ENCODE measurements at regions not wholly inside any gene's neighbourhood (a gene's known extent, or its start where the extent isn't known, plus 50 kb on each side); places are given as distances from the start of the nearest gene placed in this dataset.

DNA sequence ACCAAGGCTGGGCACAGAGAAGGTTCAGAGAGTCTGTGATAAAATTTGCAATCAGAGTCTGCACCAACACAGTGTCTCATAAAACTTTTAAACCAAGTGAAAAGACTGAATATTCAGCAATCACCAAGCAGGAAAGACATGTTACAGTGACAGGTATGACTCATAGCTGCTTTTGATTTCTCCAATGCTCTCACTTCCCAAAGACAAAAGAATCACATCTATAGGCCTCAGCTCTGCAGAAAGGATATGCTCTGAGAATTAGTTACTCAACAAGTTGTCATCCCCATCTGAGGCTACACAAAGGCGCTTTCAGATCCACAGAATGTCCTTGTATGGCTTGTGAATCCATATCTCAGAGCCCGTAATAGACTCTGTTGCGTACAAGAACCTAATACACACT lies 92.5 kb downstream of the KCNF1 start:
- TF ChIP-seq, protein P1, sequence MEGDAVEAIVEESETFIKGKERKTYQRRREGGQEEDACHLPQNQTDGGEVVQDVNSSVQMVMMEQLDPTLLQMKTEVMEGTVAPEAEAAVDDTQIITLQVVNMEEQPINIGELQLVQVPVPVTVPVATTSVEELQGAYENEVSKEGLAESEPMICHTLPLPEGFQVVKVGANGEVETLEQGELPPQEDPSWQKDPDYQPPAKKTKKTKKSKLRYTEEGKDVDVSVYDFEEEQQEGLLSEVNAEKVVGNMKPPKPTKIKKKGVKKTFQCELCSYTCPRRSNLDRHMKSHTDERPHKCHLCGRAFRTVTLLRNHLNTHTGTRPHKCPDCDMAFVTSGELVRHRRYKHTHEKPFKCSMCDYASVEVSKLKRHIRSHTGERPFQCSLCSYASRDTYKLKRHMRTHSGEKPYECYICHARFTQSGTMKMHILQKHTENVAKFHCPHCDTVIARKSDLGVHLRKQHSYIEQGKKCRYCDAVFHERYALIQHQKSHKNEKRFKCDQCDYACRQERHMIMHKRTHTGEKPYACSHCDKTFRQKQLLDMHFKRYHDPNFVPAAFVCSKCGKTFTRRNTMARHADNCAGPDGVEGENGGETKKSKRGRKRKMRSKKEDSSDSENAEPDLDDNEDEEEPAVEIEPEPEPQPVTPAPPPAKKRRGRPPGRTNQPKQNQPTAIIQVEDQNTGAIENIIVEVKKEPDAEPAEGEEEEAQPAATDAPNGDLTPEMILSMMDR (IDR thresholded peaks at IDR 0.05; ENCODE audit: insufficient read depth, low read length, poor library complexity, severe bottlenecking), result no peak
- Histone ChIP-seq H3K27me3 (replicated peaks; ENCODE audit: control insufficient read depth, insufficient read depth, low read length) (no peaks in the 10 kb centered on the region; the same call in none of the 2 replicates), H3K4me3 (replicated peaks; ENCODE audit: low read depth, low read length) (no peak overlapping the region), H3K36me3 (ENCODE audit: control insufficient read depth, insufficient read depth, low read length) (no peaks in the 10 kb centered on the region)
- no peak for DNase-seq (ENCODE audit: extremely low read depth, insufficient read length)

DNA sequence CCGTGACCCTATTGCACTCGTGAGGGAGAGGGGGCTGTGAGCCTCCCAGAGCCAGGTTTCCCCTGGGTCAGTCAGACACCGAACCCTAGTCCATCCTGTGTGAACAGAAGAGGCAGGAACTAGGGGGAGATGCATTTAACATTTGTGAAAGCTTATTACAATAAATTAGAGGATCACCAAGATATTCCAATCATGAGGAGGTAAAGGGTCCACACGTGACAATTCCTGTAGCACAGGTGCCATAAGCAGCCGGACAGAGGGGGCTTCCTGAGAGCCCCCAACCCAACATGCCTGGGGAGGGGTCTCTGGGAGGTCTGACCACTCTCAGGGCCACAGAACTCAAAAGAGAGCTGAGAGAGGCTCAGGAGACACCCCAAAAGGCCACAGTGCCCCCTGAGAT lies 93.3 kb downstream of the KCNF1 start:
- TF ChIP-seq, protein P1 (IDR thresholded peaks at IDR 0.05; ENCODE audit: insufficient read depth, low read length, poor library complexity, severe bottlenecking), result no peak
- no peak for DNase-seq (ENCODE audit: extremely low read depth, insufficient read length)
- Histone ChIP-seq H3K36me3 (ENCODE audit: control insufficient read depth, insufficient read depth, low read length) (no peaks in the 10 kb centered on the region), H3K27me3 (replicated peaks; ENCODE audit: control insufficient read depth, insufficient read depth, low read length) (no peaks in the 10 kb centered on the region; the same call in none of the 2 replicates), H3K4me3 (replicated peaks; ENCODE audit: low read depth, low read length) (no peak overlapping the region)

DNA sequence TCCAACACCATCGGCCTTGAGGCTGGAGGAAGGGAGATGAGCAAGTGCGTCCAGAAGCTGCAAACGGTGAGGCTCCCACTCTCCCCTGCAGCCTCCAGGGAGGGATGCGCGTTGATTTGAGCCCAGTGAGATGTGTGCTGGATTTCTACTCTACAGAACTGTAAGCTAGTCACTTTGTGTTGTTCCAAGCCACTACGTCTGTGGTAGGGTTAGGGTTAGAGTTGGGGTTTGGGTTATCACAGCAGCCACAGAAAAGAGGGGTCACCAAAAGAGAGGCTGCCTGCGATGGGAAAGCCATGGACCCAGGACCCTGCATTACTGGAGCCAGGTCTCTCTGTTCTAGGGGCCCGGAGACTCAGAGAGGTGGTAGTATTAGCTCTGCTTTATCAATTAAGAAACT lies 94.5 kb downstream of the KCNF1 start:
- no peak overlapping the region for H3K4me3 ChIP-seq (replicated peaks; ENCODE audit: low read depth, low read length)
- TF ChIP-seq, protein P1 (IDR thresholded peaks at IDR 0.05; ENCODE audit: insufficient read depth, low read length, poor library complexity, severe bottlenecking), result no peak
- no peak for DNase-seq (ENCODE audit: extremely low read depth, insufficient read length)
- no peaks in the 10 kb centered on the region; the same call in none of the 2 replicates for H3K27me3 ChIP-seq (replicated peaks; ENCODE audit: control insufficient read depth, insufficient read depth, low read length)
- H3K36me3 ChIP-seq (ENCODE audit: control insufficient read depth, insufficient read depth, low read length), result no peaks in the 10 kb centered on the region

DNA sequence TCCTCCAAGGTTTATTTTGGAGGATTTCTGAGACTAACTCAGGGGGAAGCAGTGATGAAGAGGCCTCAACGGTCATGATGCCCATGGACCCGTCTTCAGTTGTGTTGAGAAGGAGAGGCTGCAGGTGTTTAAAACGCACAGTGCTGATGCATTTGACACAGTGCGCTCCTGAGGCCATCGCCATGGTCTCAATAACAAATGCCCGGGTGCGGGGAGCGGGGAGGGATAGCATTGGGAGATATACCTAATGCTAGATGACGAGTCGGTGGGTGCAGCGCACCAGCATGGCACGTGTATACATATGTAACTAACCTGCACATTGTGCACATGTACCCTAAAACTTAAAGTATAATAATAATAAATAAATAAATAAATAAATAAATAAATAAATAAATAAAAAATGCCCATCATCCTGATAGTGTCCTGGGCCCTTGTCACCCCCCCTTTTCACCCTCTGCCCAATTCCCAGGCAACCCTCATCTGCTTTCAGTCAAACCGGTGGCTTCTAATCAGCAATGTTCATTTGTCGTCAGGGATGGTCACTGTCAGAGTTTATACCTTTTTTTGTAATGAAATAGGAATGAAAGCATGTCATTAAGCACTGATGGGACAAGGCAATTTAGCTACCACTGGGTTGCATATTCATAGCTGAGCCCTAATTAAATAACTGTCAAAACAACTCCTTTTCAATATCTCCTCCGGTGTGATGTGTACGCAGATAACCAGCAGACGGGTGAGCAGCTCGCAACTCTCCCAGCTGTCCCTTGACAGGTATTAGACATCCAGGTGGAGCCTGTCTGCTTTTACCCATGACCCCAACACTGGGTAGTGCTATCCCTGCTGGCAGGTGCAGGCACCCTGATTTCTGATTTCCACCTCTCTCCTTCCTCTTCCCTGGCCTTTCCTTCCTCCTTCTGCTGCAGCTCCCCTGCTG lies 95.9 kb downstream of the KCNF1 start:
- no peaks in the 10 kb centered on the region; the same call in none of the 2 replicates for H3K27me3 ChIP-seq (replicated peaks; ENCODE audit: control insufficient read depth, insufficient read depth, low read length)
- TF ChIP-seq, protein P1 (IDR thresholded peaks at IDR 0.05; ENCODE audit: insufficient read depth, low read length, poor library complexity, severe bottlenecking), result no peak

DNA sequence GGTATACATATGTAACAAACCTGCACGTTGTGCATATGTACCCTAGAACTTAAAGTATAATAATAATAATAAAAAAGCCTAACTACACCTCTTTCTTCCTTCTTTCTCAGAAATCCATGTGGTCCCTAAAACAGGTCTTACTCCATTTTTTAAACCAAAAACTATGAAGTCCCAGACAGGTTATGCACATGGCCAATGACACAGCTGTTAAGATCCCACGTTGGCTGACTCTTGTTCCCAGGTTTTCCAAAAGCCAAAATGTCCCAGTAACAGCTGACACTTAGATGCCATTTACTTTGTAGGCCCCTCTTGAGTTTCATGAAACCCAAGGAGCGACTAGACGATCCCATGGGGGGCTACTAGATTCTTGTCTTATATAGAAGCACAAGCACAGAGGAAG lies 97.0 kb downstream of the KCNF1 start:
- TF ChIP-seq, protein P1 (IDR thresholded peaks at IDR 0.05; ENCODE audit: insufficient read depth, low read length, poor library complexity, severe bottlenecking), result no peak
- no peaks in the 10 kb centered on the region for H3K36me3 ChIP-seq (ENCODE audit: control insufficient read depth, insufficient read depth, low read length)
- no peaks in the 10 kb centered on the region; the same call in 1 of the 2 replicates for H3K27me3 ChIP-seq (replicated peaks; ENCODE audit: control insufficient read depth, insufficient read depth, low read length)
- no peak overlapping the region for H3K4me3 ChIP-seq (replicated peaks; ENCODE audit: low read depth, low read length)
- DNase-seq (ENCODE audit: extremely low read depth, insufficient read length), result no peak

More for the DNA sequence above, 95.9 kb downstream of the KCNF1 start:
- no peaks in the 10 kb centered on the region for H3K36me3 ChIP-seq (ENCODE audit: control insufficient read depth, insufficient read depth, low read length)
- no peak for DNase-seq (ENCODE audit: extremely low read depth, insufficient read length)
- H3K4me3 ChIP-seq (replicated peaks; ENCODE audit: low read depth, low read length), result no peak overlapping the region
